Neutrophil (primary cell): ENCODE measurements at regions not wholly inside any gene's neighbourhood (a gene's known extent, or its start where the extent isn't known, plus 50 kb on each side); places are given as distances from the start of the nearest gene placed in this dataset.

Experiments
- H3K27ac ChIP-seq: fragments of 200-600 bp; sonication (generic); 2 replicates; pipeline ENCODE4 v1.5.1; 2016; ENCODE audit warnings: mild to moderate bottlenecking, moderate library complexity
- H3K27me3 ChIP-seq: fragments of 200-600 bp; sonication (generic); 2 replicates; pipeline ENCODE4 v1.6.0; 2016; ENCODE audit warnings: mild to moderate bottlenecking
- H3K36me3 ChIP-seq: fragments of 200-600 bp; sonication (generic); 2 replicates; pipeline ENCODE4 v1.5.1; 2017
- H3K4me1 ChIP-seq, 2 experiments: fragments of 200-600 bp in 1 of 2; sonication (generic) in 1 of 2; 1 replicate in 1 of 2; 2 replicates in 1 of 2; pipeline versions ENCODE4 v1.5.1 to v1.6.1; 2013 to 2016; ENCODE audit warnings: low read depth in 1 of 2, low read length in 1 of 2, mild to moderate bottlenecking in 1 of 2, moderate library complexity in 1 of 2; ENCODE audit not compliant: control insufficient read depth in 1 of 2, insufficient read depth in 1 of 2
- H3K4me3 ChIP-seq, 2 experiments: fragments of 200-600 bp in 1 of 2; sonication (generic) in 1 of 2; 1 replicate in 1 of 2; 2 replicates in 1 of 2; pipeline ENCODE4 v1.5.1; 2013 to 2016; ENCODE audit warnings: low read depth in 1 of 2, low read length in 1 of 2, mild to moderate bottlenecking in 1 of 2, moderate library complexity in 1 of 2
- H3K9me3 ChIP-seq: fragments of 200-600 bp; sonication (generic); 2 replicates; pipeline ENCODE4 v1.5.1; 2016
- CTCF ChIP-seq: fragments of 200-600 bp; sonication (generic); IDR thresholded peaks from 2 replicates; pipeline ENCODE4 v1.5.1; 2016; ENCODE audit warnings: antibody characterized with exemption

- H3K27ac ChIP-seq = no peak overlapping the region
Measured at GRCh38 chr9:86549920-86550319, 195.7 kb upstream of the TUT7 start.

GRCh38 chr9:86549401-86549811, 195.2 kb upstream of the TUT7 start:
- Histone ChIP-seq H3K27ac (no peak overlapping the region), H3K36me3 (no peaks in the 10 kb centered on the region), H3K27me3 (no peaks in the 10 kb centered on the region), H3K4me3 (no peak overlapping the region), H3K4me1 (no peaks in the 10 kb centered on the region), H3K9me3 (no peaks in the 10 kb centered on the region)
- TF ChIP-seq CTCF = no peak

More at GRCh38 chr9:86549920-86550319, 195.7 kb upstream of the TUT7 start:
- no peaks in the 10 kb centered on the region for H3K4me1 ChIP-seq
- H3K27me3 ChIP-seq = no peaks in the 10 kb centered on the region
- H3K9me3 ChIP-seq = no peaks in the 10 kb centered on the region
- no peak overlapping the region for H3K4me3 ChIP-seq
- TF ChIP-seq CTCF = no peak
- H3K36me3 ChIP-seq = no peaks in the 10 kb centered on the region

GRCh38 chr9:86548220-86548619, 194.0 kb upstream of the TUT7 start:
- Histone ChIP-seq H3K4me1 (no peaks in the 10 kb centered on the region), H3K27ac (no peak overlapping the region), H3K36me3 (no peaks in the 10 kb centered on the region), H3K4me3 (no peak overlapping the region), H3K27me3 (no peaks in the 10 kb centered on the region), H3K9me3 (no peaks in the 10 kb centered on the region)
- no peak for TF ChIP-seq CTCF

DNA sequence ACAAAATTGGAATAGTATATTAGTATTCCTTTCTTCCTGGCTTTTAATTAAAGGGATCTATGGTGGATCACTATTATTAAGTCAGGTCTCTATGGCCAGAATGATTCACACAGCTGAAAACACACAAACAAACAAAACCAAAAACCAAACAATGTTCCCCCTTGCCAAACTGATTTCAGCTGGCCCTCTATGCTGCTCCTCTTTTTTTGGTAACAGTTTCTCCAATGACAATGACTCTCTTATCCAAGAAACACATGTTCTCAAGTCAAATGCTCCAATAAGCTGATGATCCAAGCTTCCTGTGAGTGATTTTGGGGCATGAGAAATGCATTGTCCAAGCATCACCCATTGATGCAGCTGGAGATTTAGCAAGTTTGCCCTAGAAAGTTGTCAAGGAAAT, 193.4 kb upstream of the TUT7 start:
- Histone ChIP-seq H3K27ac (no peak overlapping the region), H3K27me3 (no peaks in the 10 kb centered on the region), H3K9me3 (no peaks in the 10 kb centered on the region), H3K36me3 (no peaks in the 10 kb centered on the region), H3K4me1 (no peaks in the 10 kb centered on the region), H3K4me3 (no peak overlapping the region)
- TF ChIP-seq CTCF = no peak

DNA sequence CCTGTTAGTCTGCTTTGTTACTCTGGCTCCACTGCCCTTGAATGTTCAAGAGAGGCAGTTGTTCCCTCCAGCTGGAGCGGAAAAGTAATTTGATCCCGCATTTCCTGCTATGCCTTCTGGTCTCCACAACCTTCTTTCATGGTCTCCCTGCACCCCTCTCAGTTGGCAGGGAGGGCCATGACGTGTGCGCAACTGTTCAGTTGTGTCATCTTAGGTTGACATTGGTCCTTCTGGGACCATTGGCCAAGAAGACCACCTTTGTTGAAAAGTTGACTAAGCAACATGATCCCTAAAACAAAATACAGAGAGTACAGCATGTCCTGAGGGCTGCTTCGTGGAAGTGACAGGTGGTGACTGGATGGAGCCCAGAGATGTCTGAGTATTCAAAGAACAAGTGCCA, 192.5 kb upstream of the TUT7 start:
- TF ChIP-seq CTCF = no peak
- Histone ChIP-seq H3K4me1 (no peaks in the 10 kb centered on the region), H3K9me3 (no peaks in the 10 kb centered on the region), H3K36me3 (no peaks in the 10 kb centered on the region), H3K4me3 (no peak overlapping the region), H3K27ac (no peak overlapping the region), H3K27me3 (no peaks in the 10 kb centered on the region)

- no peak for TF ChIP-seq CTCF
- Histone ChIP-seq H3K36me3 (no peaks in the 10 kb centered on the region), H3K27me3 (no peaks in the 10 kb centered on the region), H3K4me3 (no peak overlapping the region), H3K27ac (no peak overlapping the region), H3K4me1 (no peaks in the 10 kb centered on the region), H3K9me3 (no peaks in the 10 kb centered on the region)
Measured at GRCh38 chr9:86545090-86545489, 190.9 kb upstream of the TUT7 start.
